K562 (cell line): ENCODE measurements at regions not wholly inside any gene's neighbourhood (a gene's known extent, or its start where the extent isn't known, plus 50 kb on each side); places are given as distances from the start of the nearest gene placed in this dataset.

ENCODE experiments used
- ATAC-seq: fragments of 200-7000 bp; cut with Tn5 transposase; 3 replicates; pipeline ENCODE4 v1.9.1; 2020; ENCODE audit warnings: moderate library complexity
- BruUV-seq: library from RNA; stranded (reverse); fragments of 400-500 nt; replicated peaks from 2 replicates; lab custom pipeline; 2021; lab: Mats Ljungman, UMichigan
- CTCF ChIA-PET: fragments of 300-600 bp; formaldehyde crosslinking; extraction: SDS; loops from one replicate; lab custom pipeline; 2021; ENCODE audit warnings: low intra/inter-chr PET ratio; lab: Yijun Ruan, JAX
- POLR2A ChIA-PET: fragments of 300-600, 350-650 bp; sonication (Branson Sonifier 250); formaldehyde crosslinking; extraction: SDS; loops from one replicate; lab custom pipeline; 2021; ENCODE audit warnings: antibody characterized with exemption, inconsistent platforms; lab: Yijun Ruan, JAX
- DNase-seq, 4 experiments: peaks; one replicate each; pipeline versions ENCODE4 v3.0.0 to v3.0.0-alpha.2; 2011 to 2018; ENCODE audit warnings: low spot score in 3 of 4, mixed read lengths in 3 of 4; ENCODE audit errors: extremely low read depth in 1 of 4
- FAIRE-seq: peaks from 2 replicates; lab custom pipeline; 2011; peaks lifted over from hg19 to GRCh38; lab: Jason Lieb, UNC
- H2AFZ ChIP-seq: 2 replicates; pipeline ENCODE4 v1.6.0; 2011; ENCODE audit warnings: low read depth, low read length, control low read depth, inconsistent platforms
- H3K27ac ChIP-seq: fragments of 200-600 bp; 3 replicates; pipeline ENCODE4 v1.8.0; 2011; ENCODE audit warnings: low read depth, mild to moderate bottlenecking, control low read depth, inconsistent platforms, low read length, moderate library complexity, mixed read lengths; ENCODE audit errors: extremely low read depth
- H3K27me3 ChIP-seq, 2 experiments: fragments of 300-600 bp in 1 of 2; 2 replicates in 1 of 2; 3 replicates in 1 of 2; pipeline versions ENCODE4 v1.6.0 to v1.8.0; 2011; ENCODE audit warnings: inconsistent platforms in 2 of 2, low read length in 2 of 2, mild to moderate bottlenecking in 1 of 2, mixed read lengths in 1 of 2, moderate library complexity in 1 of 2; ENCODE audit not compliant: control insufficient read depth in 2 of 2, insufficient read depth in 2 of 2
- H3K36me3 ChIP-seq: fragments of 300-600 bp; 3 replicates; pipeline ENCODE4 v1.8.0; 2011; ENCODE audit warnings: mild to moderate bottlenecking, low read length, inconsistent platforms; ENCODE audit not compliant: control insufficient read depth, insufficient read depth
- H3K4me1 ChIP-seq, 2 experiments: fragments of 200-600 bp in 1 of 2; replicated peaks in 1 of 2; 2 replicates in 1 of 2; 3 replicates in 1 of 2; pipeline versions ENCODE4 v1.5.1 to v1.8.0; 2011; ENCODE audit warnings: inconsistent platforms in 2 of 2, low read length in 2 of 2, mild to moderate bottlenecking in 1 of 2, mixed read lengths in 1 of 2, moderate library complexity in 1 of 2; ENCODE audit not compliant: control insufficient read depth in 2 of 2, insufficient read depth in 2 of 2
- H3K4me2 ChIP-seq: 2 replicates; pipeline ENCODE4 v1.6.1; 2011; ENCODE audit warnings: low read length, control low read depth, inconsistent platforms, mixed read lengths; ENCODE audit not compliant: insufficient read depth
- H3K4me3 ChIP-seq: fragments of 200-600 bp; sonication (generic), shearing (Covaris generic); 2 replicates; pipeline ENCODE4 v1.5.1; 2016; ENCODE audit warnings: control low read depth, inconsistent platforms
- H3K79me2 ChIP-seq: fragments of 200-600 bp; 3 replicates; pipeline ENCODE4 v1.8.0; 2011; ENCODE audit warnings: low read length, inconsistent platforms; ENCODE audit not compliant: control insufficient read depth, insufficient read depth
- H3K9ac ChIP-seq, 2 experiments: 2 replicates each; pipeline versions ENCODE4 v1.6.0 to v1.6.1; 2011; ENCODE audit warnings: low read depth in 2 of 2, low read length in 2 of 2, control low read depth in 1 of 2, inconsistent platforms in 1 of 2, mild to moderate bottlenecking in 1 of 2, mixed read lengths in 1 of 2; ENCODE audit not compliant: insufficient read depth in 1 of 2
- H3K9me1 ChIP-seq: one replicate; pipeline ENCODE4 v1.6.0; 2011; ENCODE audit warnings: inconsistent platforms, mild to moderate bottlenecking, low read length, moderate library complexity; ENCODE audit not compliant: control insufficient read depth, insufficient read depth
- H3K9me3 ChIP-seq: replicated peaks from 2 replicates; pipeline ENCODE4 v1.5.1; 2011; ENCODE audit warnings: low read depth, low read length, inconsistent platforms; ENCODE audit not compliant: control insufficient read depth, insufficient read depth
- H4K20me1 ChIP-seq: replicated peaks from 2 replicates; pipeline ENCODE4 v1.6.1; 2011; ENCODE audit warnings: low read length, inconsistent platforms, mixed read lengths; ENCODE audit not compliant: control insufficient read depth, insufficient read depth
- CCNT2 ChIP-seq: IDR thresholded peaks from 2 replicates; pipeline ENCODE4 v1.6.1; 2011; ENCODE audit warnings: borderline replicate concordance, low read depth, mild to moderate bottlenecking, moderate library complexity, mixed read lengths, low read length; ENCODE audit not compliant: insufficient read length; ENCODE audit errors: extremely low read depth
- CREB1 ChIP-seq, 2 experiments: sonication (generic) in 1 of 2; formaldehyde crosslinking in 1 of 2; IDR thresholded peaks; 2 replicates each; pipeline versions ENCODE4 v1.6.1 to v1.8.0; 2012 to 2022; ENCODE audit warnings: inconsistent platforms in 1 of 2, mild to moderate bottlenecking in 1 of 2, missing genetic modification reagents in 1 of 2, moderate library complexity in 1 of 2
- GABPB1 ChIP-seq: sonication (generic); formaldehyde crosslinking; IDR thresholded peaks from 2 replicates; pipeline ENCODE4 v1.8.0; 2022; ENCODE audit warnings: mild to moderate bottlenecking, missing genetic modification reagents
- MCM3 ChIP-seq: fragments of 450-650 bp; IDR thresholded peaks from 2 replicates; pipeline ENCODE4 v1.6.1; 2016
- NR2F6 ChIP-seq: fragments of 450-650 bp; formaldehyde crosslinking; IDR thresholded peaks from 2 replicates; pipeline ENCODE4 v1.4.0; 2020; ENCODE audit warnings: mild to moderate bottlenecking
- POLR3G ChIP-seq: IDR thresholded peaks from 2 replicates; pipeline ENCODE4 v1.6.1; 2011; ENCODE audit not compliant: insufficient read length, insufficient replicate concordance; ENCODE audit errors: extremely low read depth
- RBM25 ChIP-seq: fragments of 200-400 bp; formaldehyde crosslinking; IDR thresholded peaks from 2 replicates; pipeline ENCODE4 v1.6.1; 2018; ENCODE audit warnings: low read length, low read depth, moderate library complexity; ENCODE audit not compliant: severe bottlenecking
- ZNF707 ChIP-seq: fragments of 250-450 bp; sonication (Bioruptor Pico); conservative IDR thresholded peaks from 2 replicates; pipeline ENCODE4 v1.8.0; 2022; ENCODE audit warnings: inconsistent platforms, mild to moderate bottlenecking, moderate library complexity
- WGBS: fragments of 100-300 bp; shearing (Covaris generic); methylation state at CpG from one replicate; pipeline ENCODE4 v1.1.6; 2016; ENCODE audit warnings: low coverage, mixed read lengths; ENCODE audit not compliant: insufficient coverage; ENCODE audit errors: missing lambda C conversion rate; 5-methylcytosine and 5-hydroxymethylcytosine counted together
- in situ Hi-C: fragments of 300-500 bp; cut with MboI; formaldehyde crosslinking; loops from 4 replicates; pipeline ENCODE4 v1.15.0; 2018; ENCODE audit warnings: inconsistent platforms, mixed read lengths
- intact Hi-C: fragments of 100-400 bp; cut with micrococcal nuclease; formaldehyde crosslinking; loops from 2 replicates; pipeline ENCODE4 v1.14.2; 2022
- TF ChIP-seq, protein P1 (sequence below), 2 experiments: fragments of 150-350 bp in 1 of 2; IDR thresholded peaks; 2 replicates each; pipeline ENCODE4 v1.6.1; 2012 to 2016; ENCODE audit warnings: low read depth in 2 of 2, low read length in 2 of 2, mild to moderate bottlenecking in 1 of 2, moderate library complexity in 1 of 2

DNA sequence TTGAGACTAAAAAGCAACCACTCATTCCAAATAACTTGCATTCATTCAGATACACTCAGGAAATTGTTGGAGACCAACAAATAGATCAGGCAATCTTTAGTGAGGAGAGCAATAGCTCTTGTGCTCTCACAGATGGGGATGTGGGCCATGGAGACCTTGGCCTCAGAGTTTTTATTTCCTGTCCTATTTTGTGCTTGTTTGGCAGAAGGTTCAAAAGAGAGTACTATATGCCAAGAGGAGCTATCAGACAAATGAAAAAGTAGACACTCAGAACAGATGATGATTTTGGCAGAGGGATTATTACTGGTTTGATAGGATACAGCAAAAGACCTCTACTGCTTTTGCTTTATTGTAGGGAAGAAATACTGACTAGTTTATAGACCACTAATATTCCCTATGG, 230.2 kb downstream of the KCNE4 start (continued):
- TF ChIP-seq, protein P1, sequence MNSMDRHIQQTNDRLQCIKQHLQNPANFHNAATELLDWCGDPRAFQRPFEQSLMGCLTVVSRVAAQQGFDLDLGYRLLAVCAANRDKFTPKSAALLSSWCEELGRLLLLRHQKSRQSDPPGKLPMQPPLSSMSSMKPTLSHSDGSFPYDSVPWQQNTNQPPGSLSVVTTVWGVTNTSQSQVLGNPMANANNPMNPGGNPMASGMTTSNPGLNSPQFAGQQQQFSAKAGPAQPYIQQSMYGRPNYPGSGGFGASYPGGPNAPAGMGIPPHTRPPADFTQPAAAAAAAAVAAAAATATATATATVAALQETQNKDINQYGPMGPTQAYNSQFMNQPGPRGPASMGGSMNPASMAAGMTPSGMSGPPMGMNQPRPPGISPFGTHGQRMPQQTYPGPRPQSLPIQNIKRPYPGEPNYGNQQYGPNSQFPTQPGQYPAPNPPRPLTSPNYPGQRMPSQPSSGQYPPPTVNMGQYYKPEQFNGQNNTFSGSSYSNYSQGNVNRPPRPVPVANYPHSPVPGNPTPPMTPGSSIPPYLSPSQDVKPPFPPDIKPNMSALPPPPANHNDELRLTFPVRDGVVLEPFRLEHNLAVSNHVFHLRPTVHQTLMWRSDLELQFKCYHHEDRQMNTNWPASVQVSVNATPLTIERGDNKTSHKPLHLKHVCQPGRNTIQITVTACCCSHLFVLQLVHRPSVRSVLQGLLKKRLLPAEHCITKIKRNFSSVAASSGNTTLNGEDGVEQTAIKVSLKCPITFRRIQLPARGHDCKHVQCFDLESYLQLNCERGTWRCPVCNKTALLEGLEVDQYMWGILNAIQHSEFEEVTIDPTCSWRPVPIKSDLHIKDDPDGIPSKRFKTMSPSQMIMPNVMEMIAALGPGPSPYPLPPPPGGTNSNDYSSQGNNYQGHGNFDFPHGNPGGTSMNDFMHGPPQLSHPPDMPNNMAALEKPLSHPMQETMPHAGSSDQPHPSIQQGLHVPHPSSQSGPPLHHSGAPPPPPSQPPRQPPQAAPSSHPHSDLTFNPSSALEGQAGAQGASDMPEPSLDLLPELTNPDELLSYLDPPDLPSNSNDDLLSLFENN (IDR thresholded peaks at IDR 0.05; ENCODE audit: low read depth in 2 of 2, low read length in 2 of 2) = no peak
- TF ChIP-seq ZNF707 (CRISPR knock-in tag) = no peak

DNA sequence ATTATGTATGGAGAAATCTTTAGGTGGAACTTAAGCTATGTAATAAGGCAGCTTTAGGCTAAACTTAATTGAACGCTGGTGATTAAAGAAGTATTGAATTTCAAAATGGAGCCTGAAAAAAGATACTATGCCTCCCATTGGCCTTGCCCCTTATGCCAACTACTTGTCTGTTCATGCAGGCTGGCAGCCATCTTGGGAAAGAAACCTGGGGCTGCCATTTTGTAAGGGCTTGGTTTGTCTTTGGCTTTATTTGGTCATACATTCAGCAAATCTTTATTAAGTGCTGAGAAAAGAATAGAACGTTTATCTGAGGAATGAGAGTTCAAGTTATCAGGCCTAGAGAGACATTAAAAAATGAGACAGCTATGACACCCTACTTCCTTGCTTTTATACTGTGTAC, 231.3 kb downstream of the KCNE4 start:
- intact Hi-C loops = no loop called here
- BruUV-seq = no TSS peak
- Histone ChIP-seq H4K20me1 (no peaks in the 10 kb centered on the region), H3K9me3 (no peaks in the 10 kb centered on the region), H3K79me2 (no peaks in the 10 kb centered on the region), H3K4me3 (no peak overlapping the region), H3K9ac (no peak overlapping the region), H3K4me1 (no peaks in the 10 kb centered on the region), H3K9me1 (no peaks in the 10 kb centered on the region), H2AFZ (no peak overlapping the region), H3K27me3 (no peaks in the 10 kb centered on the region), H3K27ac (no peak overlapping the region), H3K4me2 (no peak overlapping the region), H3K36me3 (no peaks in the 10 kb centered on the region)
- FAIRE-seq (no peak), ATAC-seq (no peak), DNase-seq (no peak)
- ChIA-PET CTCF (no interaction called here), POLR2A (no interaction called here)
- WGBS = 0% methylated on average over 2 of the region's 2 CpGs
- in situ Hi-C loops = no loop called here
- no peak for TF ChIP-seq CCNT2
- TF ChIP-seq GABPB1 (CRISPR knock-in tag) = no peak
- TF ChIP-seq RBM25 = no peak
- no peak for TF ChIP-seq CREB1 (IDR thresholded peaks at IDR 0.05)
- TF ChIP-seq CREB1 (CRISPR knock-in tag; IDR thresholded peaks at IDR 0.05) = no peak
- no peak for TF ChIP-seq NR2F6 (CRISPR knock-in tag)
- no peak for TF ChIP-seq POLR3G
- TF ChIP-seq MCM3 = no peak
